ENCODE measurements at regions not wholly inside any gene's neighbourhood (a gene's known extent, or its start where the extent isn't known, plus 50 kb on each side); places are given as distances from the start of the nearest gene placed in this dataset.

DNA sequence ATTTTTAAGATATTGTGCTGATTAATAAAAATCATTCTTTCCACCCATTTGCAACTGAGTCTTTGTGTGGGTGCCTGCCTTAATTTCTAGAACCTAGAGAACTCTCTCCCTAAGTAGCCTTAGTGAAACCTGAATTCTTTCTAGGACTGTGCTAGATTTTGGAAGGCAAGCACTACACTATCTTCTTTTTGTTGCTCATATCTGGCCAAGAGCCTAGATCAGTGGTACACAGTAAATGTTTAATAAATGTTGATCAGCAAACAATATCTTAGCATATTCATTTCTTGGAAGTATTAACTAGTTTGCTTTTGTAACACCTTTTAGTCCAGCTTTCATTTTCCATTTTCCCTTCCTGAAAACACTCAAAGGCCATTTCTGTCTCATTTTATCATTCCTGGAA lies 108.5 kb upstream of the CARMIL1 start:
- TF ChIP-seq EZH2 (IDR thresholded peaks at IDR 0.05; ENCODE audit: borderline replicate concordance, low read length): no peak
- TF ChIP-seq, protein P1, sequence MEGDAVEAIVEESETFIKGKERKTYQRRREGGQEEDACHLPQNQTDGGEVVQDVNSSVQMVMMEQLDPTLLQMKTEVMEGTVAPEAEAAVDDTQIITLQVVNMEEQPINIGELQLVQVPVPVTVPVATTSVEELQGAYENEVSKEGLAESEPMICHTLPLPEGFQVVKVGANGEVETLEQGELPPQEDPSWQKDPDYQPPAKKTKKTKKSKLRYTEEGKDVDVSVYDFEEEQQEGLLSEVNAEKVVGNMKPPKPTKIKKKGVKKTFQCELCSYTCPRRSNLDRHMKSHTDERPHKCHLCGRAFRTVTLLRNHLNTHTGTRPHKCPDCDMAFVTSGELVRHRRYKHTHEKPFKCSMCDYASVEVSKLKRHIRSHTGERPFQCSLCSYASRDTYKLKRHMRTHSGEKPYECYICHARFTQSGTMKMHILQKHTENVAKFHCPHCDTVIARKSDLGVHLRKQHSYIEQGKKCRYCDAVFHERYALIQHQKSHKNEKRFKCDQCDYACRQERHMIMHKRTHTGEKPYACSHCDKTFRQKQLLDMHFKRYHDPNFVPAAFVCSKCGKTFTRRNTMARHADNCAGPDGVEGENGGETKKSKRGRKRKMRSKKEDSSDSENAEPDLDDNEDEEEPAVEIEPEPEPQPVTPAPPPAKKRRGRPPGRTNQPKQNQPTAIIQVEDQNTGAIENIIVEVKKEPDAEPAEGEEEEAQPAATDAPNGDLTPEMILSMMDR (conservative IDR thresholded peaks at IDR 0.05 in 1 of 2, IDR thresholded peaks at IDR 0.05 in 1 of 2; ENCODE audit: extremely low read depth in 1 of 2, insufficient read depth in 1 of 2, low read depth in 1 of 2, low read length in 2 of 2): no peak
